ENCODE measurements at regions not wholly inside any gene's neighbourhood (a gene's known extent, or its start where the extent isn't known, plus 50 kb on each side); places are given as distances from the start of the nearest gene placed in this dataset.

- TF ChIP-seq ZNF398 (CRISPR knock-in tag; IDR thresholded peaks at IDR 0.05) = no peak
- TF ChIP-seq ZNF830 (CRISPR knock-in tag; IDR thresholded peaks at IDR 0.05) = no peak
- TF ChIP-seq USF2 (CRISPR knock-in tag; IDR thresholded peaks at IDR 0.05) = no peak
- no peak for TF ChIP-seq GABPB1 (CRISPR knock-in tag; IDR thresholded peaks at IDR 0.05)
- TF ChIP-seq ZNF232 (CRISPR knock-in tag; IDR thresholded peaks at IDR 0.05) = no peak
- TF ChIP-seq CTCF (IDR thresholded peaks at IDR 0.05 in 2 of 3, conservative IDR thresholded peaks at IDR 0.05 in 1 of 3; ENCODE audit: insufficient read depth in 2 of 3, low read depth in 1 of 3, low read length in 3 of 3) = no peak
- TF ChIP-seq TFE3 (CRISPR knock-in tag; IDR thresholded peaks at IDR 0.05) = no peak
- no peak for TF ChIP-seq MAX (CRISPR knock-in tag; IDR thresholded peaks at IDR 0.05)
- no peak for TF ChIP-seq TFAP4 (CRISPR knock-in tag; IDR thresholded peaks at IDR 0.05; ENCODE audit: borderline replicate concordance)
- TF ChIP-seq ETS1 (conservative IDR thresholded peaks at IDR 0.05; ENCODE audit: control insufficient read depth, low read depth, low read length) = no peak
- no peak for TF ChIP-seq FOXA1 (IDR thresholded peaks at IDR 0.05; ENCODE audit: borderline replicate concordance)
- TF ChIP-seq ZNF347 (CRISPR knock-in tag; IDR thresholded peaks at IDR 0.05; ENCODE audit: low read depth) = no peak
- no peak for TF ChIP-seq ZBTB2 (IDR thresholded peaks at IDR 0.05)
- no peak for TF ChIP-seq DACH1 (IDR thresholded peaks at IDR 0.05; ENCODE audit: partially characterized antibody)
Measured at GRCh38 chrX:39758791-39759525, 338.8 kb downstream of the BCOR start.
